PC-9 (cell line): ENCODE measurements at regions not wholly inside any gene's neighbourhood (a gene's known extent, or its start where the extent isn't known, plus 50 kb on each side); places are given as distances from the start of the nearest gene placed in this dataset.

ENCODE experiments used
- BruUV-seq: library from RNA; stranded (reverse); fragments of 400-500 nt; replicated peaks from 2 replicates; lab custom pipeline; 2021; lab: Mats Ljungman, UMichigan
- CTCF ChIA-PET: fragments of 300-600 bp; sonication (Branson Sonifier 250); formaldehyde crosslinking; loops from one replicate; lab custom pipeline; 2022; ENCODE audit warnings: antibody characterized with exemption; lab: Charles Lee
- POLR2A ChIA-PET: fragments of 300-600 bp; sonication (Branson Sonifier 250); formaldehyde crosslinking; loops from one replicate; lab custom pipeline; 2022; ENCODE audit warnings: antibody characterized with exemption; ENCODE audit not compliant: unreplicated experiment; lab: Charles Lee
- DNase-seq, 2 experiments: peaks; one replicate each; pipeline versions ENCODE4 v3.0.0 to v3.0.0-alpha.2; 2015 to 2022; ENCODE audit warnings: mixed read lengths in 1 of 2
- H2AFZ ChIP-seq: fragments of 200-600 bp; sonication (generic); 2 replicates; pipeline ENCODE4 v1.8.1; 2017; ENCODE audit warnings: antibody characterized with exemption
- H3F3A ChIP-seq: fragments of 200-600 bp; sonication (generic); 2 replicates; pipeline ENCODE4 v1.8.1; 2017; ENCODE audit warnings: antibody characterized with exemption, mild to moderate bottlenecking, low read depth; ENCODE audit not compliant: insufficient read depth
- H3K27ac ChIP-seq: fragments of 200-600 bp; sonication (generic); 2 replicates; pipeline ENCODE4 v1.6.1; 2016; ENCODE audit warnings: mixed run types
- H3K27me3 ChIP-seq: fragments of 200-600 bp; sonication (generic); 2 replicates; pipeline ENCODE4 v1.6.1; 2016; ENCODE audit warnings: low read depth, mixed run types; ENCODE audit not compliant: insufficient read depth
- H3K36me3 ChIP-seq: fragments of 200-600 bp; sonication (generic); 2 replicates; pipeline ENCODE4 v1.6.1; 2016; ENCODE audit warnings: low read depth, mixed run types
- H3K4me1 ChIP-seq: fragments of 200-600 bp; sonication (generic); replicated peaks from 2 replicates; pipeline ENCODE4 v1.6.1; 2016; ENCODE audit warnings: mixed run types; ENCODE audit not compliant: insufficient read depth
- H3K4me2 ChIP-seq: fragments of 200-600 bp; sonication (generic); 2 replicates; pipeline ENCODE4 v1.6.1; 2017; ENCODE audit warnings: mixed run types
- H3K4me3 ChIP-seq: fragments of 200-600 bp; sonication (generic); 2 replicates; pipeline ENCODE4 v1.6.1; 2016; ENCODE audit warnings: mixed run types
- H3K79me2 ChIP-seq: fragments of 200-600 bp; sonication (generic); 2 replicates; pipeline ENCODE4 v1.6.1; 2017; ENCODE audit warnings: low read depth, mixed run types
- H3K9me2 ChIP-seq: fragments of 200-600 bp; sonication (generic); 2 replicates; pipeline ENCODE4 v1.8.1; 2017; ENCODE audit warnings: mild to moderate bottlenecking; ENCODE audit not compliant: insufficient read depth
- H3K9me3 ChIP-seq: fragments of 200-600 bp; sonication (generic); 2 replicates; pipeline ENCODE4 v1.8.1; 2016; ENCODE audit warnings: low read depth; ENCODE audit not compliant: insufficient read depth
- H4K20me1 ChIP-seq: fragments of 200-600 bp; sonication (generic); 2 replicates; pipeline ENCODE4 v1.8.1; 2017; ENCODE audit not compliant: insufficient read depth
- CTCF ChIP-seq: fragments of 200-600 bp; sonication (generic); conservative IDR thresholded peaks from 2 replicates; pipeline ENCODE4 v1.6.1; 2017; ENCODE audit warnings: mixed run types, antibody characterized with exemption, mild to moderate bottlenecking, moderate library complexity
- EZH2 ChIP-seq: fragments of 200-600 bp; sonication (generic); IDR thresholded peaks from 2 replicates; pipeline ENCODE4 v1.8.0; 2017; ENCODE audit warnings: antibody characterized with exemption, low read depth
- intact Hi-C: fragments of 100-400 bp; cut with micrococcal nuclease; formaldehyde crosslinking; loops from one replicate; pipeline ENCODE4 v1.10.0; 2022; ENCODE audit not compliant: unreplicated experiment

- no peaks in the 10 kb centered on the region for H4K20me1 ChIP-seq
- TF ChIP-seq EZH2 (no peak), CTCF (no peak)
- H3K4me2 ChIP-seq = peak overlapping the region; percentile 82
- peaks cover 20% of the 10 kb centered on the region for H3K79me2 ChIP-seq
- H3K27me3 ChIP-seq = no peaks in the 10 kb centered on the region
- BruUV-seq = no TSS peak
- peak overlapping the region; percentile 54 for H3K4me3 ChIP-seq
- ChIA-PET POLR2A (interaction anchor here (1.0 kb wide), 1 partner anchor 36 kb away, joined by 5 read pairs; no protein-coding TSS in a partner anchor), CTCF (no interaction called here)
- H3K4me1 ChIP-seq = peaks cover 88% of the 10 kb centered on the region
- H3K9me2 ChIP-seq = no peaks in the 10 kb centered on the region
- peaks cover 43% of the 10 kb centered on the region for H3F3A ChIP-seq
- H3K9me3 ChIP-seq = no peaks in the 10 kb centered on the region; the same call in 1 of the 2 replicates
- DNase-seq = no peak
- peak overlapping the region; percentile 95 for H3K27ac ChIP-seq
- intact Hi-C loops = loop anchor here (2.0 kb wide), 3 partner anchors 67 to 255 kb away; partner anchors contain the start of gene MAX
- peaks cover 3% of the 10 kb centered on the region; the same call in 1 of the 2 replicates for H3K36me3 ChIP-seq
- H2AFZ ChIP-seq = no peak overlapping the region
Measured at GRCh38 chr14:65357689-65358088, 54.8 kb upstream of the FUT8 start.

- H3K4me1 ChIP-seq = peaks cover 69% of the 10 kb centered on the region
- H4K20me1 ChIP-seq = no peaks in the 10 kb centered on the region
- no peak overlapping the region for H2AFZ ChIP-seq
- H3K4me3 ChIP-seq = 0 out of 2 replicates have a peak overlapping the region, but pooled peaks have one; percentile 2
- peaks cover 20% of the 10 kb centered on the region for H3K79me2 ChIP-seq
- DNase-seq = peak in 1 of 2 experiments; percentile 46
- H3K4me2 ChIP-seq = peak overlapping the region; percentile 82
- peaks cover 35% of the 10 kb centered on the region for H3F3A ChIP-seq
- no peaks in the 10 kb centered on the region; the same call in 1 of the 2 replicates for H3K9me3 ChIP-seq
- CTCF ChIA-PET = interaction anchor here (0.6 to 1.3 kb wide), 4 partner anchors 54 to 196 kb away, joined by 3 to 4 read pairs (median 3); no protein-coding TSS in a partner anchor
- H3K27me3 ChIP-seq = no peaks in the 10 kb centered on the region
- intact Hi-C loops = no loop called here
- peaks cover 3% of the 10 kb centered on the region; the same call in 1 of the 2 replicates for H3K36me3 ChIP-seq
- no TSS peak for BruUV-seq
- TF ChIP-seq CTCF = peak; percentile 42; the same call in 1 of the 2 replicates
- no peak for TF ChIP-seq EZH2
- H3K27ac ChIP-seq = peak overlapping the region; percentile 95
- no peaks in the 10 kb centered on the region for H3K9me2 ChIP-seq
- POLR2A ChIA-PET = interaction anchor here (0.6 to 0.7 kb wide), 3 partner anchors 38 to 121 kb away, joined by 4 to 12 read pairs (median 7); partner anchors contain the start of gene FUT8
Measured at GRCh38 chr14:65359503-65359902, 53.0 kb upstream of the FUT8 start.

GRCh38 chr14:65360144-65360784, 52.3 kb upstream of the FUT8 start:
- Histone ChIP-seq H3K4me1 (peaks cover 62% of the 10 kb centered on the region), H3K27ac (peak overlapping the region; percentile 95), H4K20me1 (no peaks in the 10 kb centered on the region), H2AFZ (no peak overlapping the region), H3K4me3 (no peak overlapping the region), H3K9me2 (no peaks in the 10 kb centered on the region), H3K79me2 (peaks cover 20% of the 10 kb centered on the region), H3K9me3 (no peaks in the 10 kb centered on the region; the same call in 1 of the 2 replicates), H3F3A (peaks cover 30% of the 10 kb centered on the region), H3K27me3 (no peaks in the 10 kb centered on the region), H3K36me3 (peaks cover 3% of the 10 kb centered on the region; the same call in 1 of the 2 replicates), H3K4me2 (peak overlapping the region; percentile 82; the same call in 1 of the 2 replicates)
- CTCF ChIA-PET = interaction anchor here (1.1 to 1.3 kb wide), 3 partner anchors 53 to 196 kb away, joined by 3 to 4 read pairs (median 3); no protein-coding TSS in a partner anchor
- DNase-seq = peak in 1 of 2 experiments; percentile 64
- BruUV-seq = no TSS peak
- POLR2A ChIA-PET = interaction anchor here (0.6 to 0.7 kb wide), 3 partner anchors 39 to 121 kb away, joined by 4 to 12 read pairs (median 7); partner anchors contain the start of gene FUT8
- intact Hi-C loops = no loop called here
- TF ChIP-seq CTCF = no peak
- TF ChIP-seq EZH2 = no peak
